HG03571 (cell line): ENCODE measurements at regions not wholly inside any gene's neighbourhood (a gene's known extent, or its start where the extent isn't known, plus 50 kb on each side); places are given as distances from the start of the nearest gene placed in this dataset.

Source experiments
- ATAC-seq: cut with Tn5 transposase; IDR thresholded peaks from one replicate; pipeline ENCODE4 v1.9.1; 2021; ENCODE audit not compliant: unreplicated experiment

DNA sequence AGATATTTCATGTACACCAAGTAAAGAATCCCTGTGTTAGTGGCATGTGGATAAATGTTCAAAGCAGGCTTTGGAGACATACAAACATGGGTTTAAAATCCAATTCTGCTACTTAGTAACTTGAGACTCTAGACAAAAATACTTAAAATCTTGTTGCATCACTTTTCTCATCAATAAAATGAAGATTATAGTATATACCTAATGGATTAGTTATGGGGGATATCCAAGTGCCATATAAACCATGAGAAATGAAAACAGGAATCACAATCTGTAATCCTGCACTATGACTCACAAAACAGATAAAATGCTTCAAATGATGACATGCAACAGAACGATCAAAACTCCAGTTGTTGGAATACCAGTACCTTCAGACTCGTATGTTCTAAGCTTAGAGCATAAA lies 496.0 kb upstream of the RGMA start:
- ATAC-seq, result no peak

DNA sequence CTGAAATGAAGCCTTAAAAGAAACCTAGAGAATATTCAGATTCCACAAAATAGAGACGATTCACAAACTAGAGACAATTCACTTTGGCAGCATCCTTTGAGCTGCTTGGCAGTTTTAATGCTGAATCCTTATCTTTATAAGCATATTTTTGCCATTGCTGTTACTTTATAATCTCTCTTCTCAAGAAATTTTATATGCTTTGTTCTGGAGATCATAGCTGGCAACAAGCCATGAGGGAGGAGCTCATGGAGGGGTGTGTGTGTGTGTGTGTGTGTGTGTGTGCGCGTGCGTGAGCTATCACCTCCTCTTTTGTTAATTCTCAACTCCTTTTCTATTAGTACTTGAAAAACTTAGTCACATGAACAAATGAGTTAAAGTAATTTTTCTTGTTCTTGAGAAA lies 495.0 kb upstream of the RGMA start:
- ATAC-seq, result no peak

DNA sequence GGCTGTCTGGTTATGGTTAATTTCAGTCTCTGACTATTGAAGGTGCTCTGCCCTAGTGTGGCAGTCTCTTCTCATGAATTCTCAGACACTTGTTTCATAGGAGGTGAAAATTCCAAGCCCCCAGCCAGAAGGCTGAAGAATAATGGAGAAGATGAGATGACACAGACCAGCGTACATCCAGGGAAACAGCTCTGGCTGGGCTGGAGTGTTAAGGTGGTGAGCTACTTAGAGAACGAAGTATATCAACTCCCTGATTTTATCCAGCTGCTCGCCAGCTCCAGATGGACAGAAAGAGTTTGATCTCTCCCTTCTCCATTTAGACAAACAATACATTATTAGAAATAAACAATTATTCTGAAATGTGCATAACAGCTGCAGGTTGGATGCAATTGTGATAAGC lies 494.5 kb upstream of the RGMA start:
- no peak for ATAC-seq

DNA sequence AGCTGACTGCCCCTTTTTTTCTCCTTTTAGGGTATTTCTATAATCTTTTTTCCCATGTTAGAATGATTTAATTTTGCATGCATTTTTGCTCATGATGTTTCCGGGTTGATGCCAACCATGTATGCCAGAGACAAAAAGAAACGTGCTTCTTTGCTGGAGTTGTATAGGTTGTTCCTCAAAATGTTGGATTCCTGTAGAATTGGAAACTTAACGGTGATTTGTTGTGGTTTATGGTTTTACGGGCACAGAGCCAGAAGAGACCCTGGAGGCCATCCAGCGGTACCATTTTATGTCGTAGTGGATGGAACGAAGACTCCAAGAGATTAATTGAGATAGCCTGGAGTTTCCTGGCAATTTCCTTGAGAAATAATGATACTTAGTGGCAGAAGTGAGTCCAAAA lies 481.5 kb upstream of the RGMA start:
- ATAC-seq, result no peak

DNA sequence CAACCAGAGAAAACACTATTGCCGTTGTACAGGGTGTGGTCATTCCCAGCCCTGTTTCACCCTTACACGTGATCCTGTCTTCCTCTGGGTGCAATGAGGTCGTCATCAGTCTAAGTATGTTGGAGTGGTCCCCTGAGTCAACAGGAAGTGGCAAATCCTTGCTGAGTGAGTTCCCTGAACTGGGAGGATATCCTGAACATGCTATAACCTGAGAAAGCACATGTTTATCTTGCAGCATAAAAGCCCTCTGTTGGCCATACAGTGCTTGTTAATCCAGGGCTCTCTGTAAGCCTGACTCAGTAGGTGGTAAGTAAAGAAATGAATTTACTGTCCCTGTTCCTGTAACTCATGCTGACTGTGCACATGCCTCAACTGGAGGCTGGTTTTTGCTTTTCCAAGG lies 477.8 kb upstream of the RGMA start:
- ATAC-seq, result no peak

DNA sequence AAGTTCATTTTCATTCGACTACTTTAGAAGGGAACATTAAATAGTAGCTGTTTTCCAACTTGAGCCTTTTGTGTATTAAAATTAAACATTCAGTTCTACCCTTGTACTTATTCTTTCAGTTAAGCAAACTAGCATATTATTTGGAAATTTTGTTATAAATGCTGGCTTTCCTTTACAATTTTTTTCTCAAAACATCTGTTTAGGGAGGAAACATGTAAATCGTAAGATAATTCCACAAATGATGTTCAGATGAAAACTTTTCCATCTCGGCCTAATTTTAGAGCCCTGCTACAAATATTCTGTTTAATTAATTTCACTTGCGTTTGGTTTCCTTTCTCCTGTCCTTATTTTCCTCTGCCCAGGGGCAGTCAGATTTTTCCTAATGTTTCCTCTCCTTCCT lies 476.2 kb upstream of the RGMA start:
- ATAC-seq, result no peak

DNA sequence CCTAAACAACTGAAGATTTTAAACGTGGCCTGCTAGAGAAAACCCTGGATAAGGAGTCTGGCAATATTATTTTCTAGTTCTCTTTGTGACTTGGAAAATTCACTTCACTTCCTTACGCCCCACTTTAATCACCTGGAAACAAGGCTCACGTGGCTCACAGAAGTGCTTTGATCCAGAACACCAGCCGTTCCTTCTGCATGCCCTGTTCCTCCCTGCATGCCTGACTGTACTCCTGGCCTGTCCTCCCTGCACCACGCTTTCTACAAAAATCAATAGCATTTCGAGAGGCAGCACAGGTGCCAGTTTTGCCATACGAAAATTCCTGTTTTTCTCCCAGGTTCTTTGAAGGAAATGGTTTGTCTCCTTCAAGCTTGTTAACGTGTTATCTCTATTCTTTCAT lies 474.2 kb upstream of the RGMA start:
- ATAC-seq, result no peak

DNA sequence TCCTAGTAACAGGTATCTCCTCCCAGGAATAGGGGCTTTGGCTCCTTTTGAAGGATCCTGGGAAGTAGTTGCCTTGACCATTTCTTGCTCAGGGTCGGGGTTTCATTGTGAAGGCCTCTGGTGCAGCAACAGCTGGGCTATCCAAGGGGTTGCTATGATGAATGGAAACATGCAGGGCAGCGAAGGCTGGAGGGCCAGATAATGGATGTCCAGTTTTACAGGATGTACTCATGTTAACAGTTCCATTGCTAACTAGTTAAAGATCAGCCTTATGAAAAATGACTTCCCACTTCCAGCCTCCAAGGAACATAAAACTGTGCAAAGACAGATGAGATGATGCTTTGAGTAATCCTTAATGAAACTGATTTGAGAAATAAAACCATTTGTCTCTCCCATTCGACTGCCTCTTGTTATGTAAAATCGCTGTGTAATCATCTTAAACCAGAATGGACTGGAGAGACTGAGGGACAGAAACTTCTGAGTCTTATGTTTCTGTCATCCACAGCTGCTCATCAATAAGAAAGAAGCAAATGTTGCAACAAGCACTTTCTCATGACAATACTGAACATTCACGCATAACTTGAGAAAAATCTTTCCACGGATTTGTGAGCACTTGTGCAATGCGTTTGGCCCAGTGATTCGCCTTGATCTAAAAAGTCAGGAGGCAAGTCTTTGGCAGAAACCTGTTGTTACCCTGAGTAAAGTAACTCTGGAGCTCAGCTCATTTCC lies 473.5 kb upstream of the RGMA start:
- ATAC-seq, result no peak

DNA sequence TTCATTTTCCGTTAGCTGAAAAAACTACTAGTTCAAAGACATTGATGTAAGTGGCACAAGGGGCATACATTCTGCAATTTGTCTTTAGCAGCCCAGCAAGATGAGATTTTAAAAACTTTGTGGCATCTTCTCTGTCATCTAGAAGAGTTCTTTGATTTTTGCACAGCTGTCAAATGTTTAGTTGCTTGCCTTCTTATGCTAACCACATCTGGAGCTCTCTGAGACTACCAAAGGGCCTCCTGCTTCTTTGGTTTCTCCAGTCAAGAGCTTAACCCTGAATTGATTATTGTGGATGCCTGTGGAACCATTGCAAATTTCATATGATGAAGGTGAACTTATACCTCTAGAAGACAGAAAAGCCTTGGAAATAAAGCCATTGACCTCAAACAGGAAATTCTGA lies 468.7 kb upstream of the RGMA start:
- ATAC-seq, result no peak

DNA sequence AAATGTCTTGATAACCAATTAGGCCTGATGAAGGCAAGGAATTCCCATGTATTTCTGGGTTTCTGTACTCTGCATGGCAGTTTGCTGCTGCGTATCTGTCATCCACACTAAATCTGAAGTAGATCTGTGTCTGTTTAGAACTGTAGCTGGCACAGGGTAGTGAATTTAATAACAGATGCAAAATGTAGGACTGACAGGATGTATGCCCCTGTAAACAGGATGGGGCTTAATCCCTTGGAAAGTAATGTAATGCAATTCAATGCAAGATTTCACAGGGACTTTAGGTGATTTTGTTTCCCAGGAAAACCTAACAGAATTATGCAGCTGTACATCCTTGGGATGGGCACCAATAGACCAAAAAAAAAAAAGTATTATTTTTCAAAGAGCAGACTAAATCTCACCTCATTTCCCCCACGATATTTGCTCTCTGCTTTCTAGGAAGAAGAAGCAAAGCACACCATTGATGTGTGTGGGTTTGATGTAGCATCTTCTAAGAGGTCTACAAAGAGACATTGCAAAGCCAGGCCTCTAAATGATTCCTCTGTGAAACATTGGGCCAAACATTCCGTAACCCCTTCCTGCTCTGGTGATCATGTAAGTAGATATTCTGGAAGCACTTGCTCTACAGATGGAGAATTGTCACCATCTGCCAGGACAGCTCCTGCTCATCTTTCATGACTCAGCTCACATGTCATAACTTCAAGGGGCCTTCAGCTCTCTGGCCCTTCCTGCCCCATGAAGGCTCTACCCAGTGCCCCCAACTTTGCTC lies 464.3 kb upstream of the RGMA start:
- ATAC-seq, result no peak

DNA sequence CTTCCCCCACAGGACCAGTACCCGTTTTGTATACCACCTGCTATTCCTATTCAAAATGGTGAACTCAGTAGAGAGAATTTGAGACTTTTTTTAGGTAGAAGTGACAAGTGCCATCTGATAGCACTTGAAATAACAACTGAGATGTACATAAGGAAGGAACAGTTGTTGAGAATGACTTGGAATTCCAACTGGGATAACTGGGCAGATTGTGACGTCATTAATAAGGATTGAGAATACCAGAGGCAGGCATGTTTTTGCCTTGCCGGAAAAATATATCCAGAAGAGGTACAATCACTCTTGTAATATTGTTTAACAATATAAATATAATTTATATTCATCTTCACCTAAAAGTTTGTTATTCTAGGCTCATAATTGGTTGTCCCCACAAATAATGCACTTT lies 454.1 kb upstream of the RGMA start:
- no peak for ATAC-seq

DNA sequence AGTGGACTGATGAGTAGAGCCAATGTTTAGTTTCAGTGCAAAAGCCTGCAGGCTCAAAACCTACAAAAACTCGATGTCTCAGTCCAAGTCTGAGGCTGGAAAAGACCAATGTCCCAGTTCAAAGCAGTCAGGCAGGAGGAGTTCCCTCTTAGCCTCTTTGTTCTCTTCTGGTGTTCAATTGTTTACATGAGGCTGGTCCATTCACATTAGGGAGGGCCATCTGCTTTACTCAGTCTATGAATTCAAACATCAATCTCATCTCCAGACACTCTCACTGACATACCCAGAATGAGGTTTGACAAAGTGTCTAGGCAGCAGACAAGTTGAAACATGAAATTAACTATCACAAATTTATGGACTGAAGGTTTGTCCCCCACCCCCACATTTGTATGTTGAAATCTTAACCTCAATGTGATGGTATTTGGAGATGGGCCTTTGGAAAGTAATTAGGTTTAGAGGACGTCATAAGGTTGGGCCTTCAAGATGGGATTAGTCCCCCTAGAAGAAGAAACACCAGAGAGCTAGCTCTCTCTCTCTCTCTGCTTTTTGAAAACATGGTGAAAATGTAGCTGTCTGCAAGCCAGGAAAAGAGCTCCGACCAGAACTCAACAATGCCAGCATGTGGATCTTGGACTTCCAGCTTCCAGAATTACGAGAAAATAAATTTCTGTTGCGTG lies 438.5 kb upstream of the RGMA start:
- no peak for ATAC-seq

DNA sequence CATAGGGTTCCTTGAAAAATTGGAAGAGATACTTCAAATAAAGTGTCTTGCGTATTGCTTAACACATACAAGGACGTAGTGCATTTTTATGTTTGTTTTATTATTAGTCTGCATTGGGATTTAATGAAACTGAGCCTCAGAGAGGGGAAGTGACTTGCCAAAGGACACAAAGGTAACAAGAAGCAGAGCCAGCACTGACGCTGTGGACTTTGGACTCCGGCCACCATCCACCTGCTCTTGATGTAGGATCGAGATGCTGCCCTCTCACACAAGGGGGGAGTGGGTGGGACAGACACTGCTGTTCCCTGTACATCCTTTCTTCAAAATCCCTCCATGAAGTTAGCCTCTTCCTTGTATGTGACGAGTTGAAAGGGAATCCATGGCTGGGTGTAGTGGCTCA lies 435.4 kb upstream of the RGMA start:
- no peak for ATAC-seq

DNA sequence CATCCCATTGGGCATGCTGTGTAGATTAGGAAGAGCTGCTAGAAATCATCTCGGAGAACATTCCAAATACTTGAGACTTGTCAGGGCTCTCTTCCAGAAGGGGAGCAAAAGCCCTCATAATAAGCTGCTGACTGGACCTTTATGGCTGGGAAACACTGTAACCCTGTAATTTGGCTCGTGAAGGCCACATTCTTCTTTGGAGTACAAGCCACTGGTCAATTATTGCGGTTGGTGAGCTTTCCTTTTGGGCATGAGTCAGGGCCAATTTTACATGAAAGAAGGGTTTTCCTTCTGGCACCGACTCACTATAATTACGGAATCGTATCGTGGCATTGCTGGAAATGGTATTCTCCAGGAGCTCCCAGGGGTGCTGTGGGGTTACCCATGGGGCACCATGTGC lies 434.5 kb upstream of the RGMA start:
- ATAC-seq, result no peak

DNA sequence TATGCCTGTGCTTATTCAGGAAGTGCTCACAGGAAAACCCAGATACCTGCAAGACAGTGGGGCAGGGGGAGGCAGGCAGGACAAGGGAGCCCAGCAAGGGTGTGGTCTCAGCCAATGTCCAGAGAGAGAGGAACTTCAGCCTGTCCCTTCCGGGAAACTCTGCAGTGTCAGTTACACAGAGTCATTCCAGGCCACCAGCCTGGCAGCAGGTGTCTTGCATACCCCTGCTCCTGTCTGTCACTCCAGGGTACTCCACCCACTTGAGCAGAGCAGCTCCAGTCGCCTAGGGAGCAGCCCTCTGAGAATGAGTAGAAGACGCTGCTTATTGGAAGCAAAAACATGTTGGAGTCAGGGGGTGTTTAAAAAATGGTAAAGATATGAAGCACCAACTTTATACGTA lies 431.2 kb upstream of the RGMA start:
- no peak for ATAC-seq

DNA sequence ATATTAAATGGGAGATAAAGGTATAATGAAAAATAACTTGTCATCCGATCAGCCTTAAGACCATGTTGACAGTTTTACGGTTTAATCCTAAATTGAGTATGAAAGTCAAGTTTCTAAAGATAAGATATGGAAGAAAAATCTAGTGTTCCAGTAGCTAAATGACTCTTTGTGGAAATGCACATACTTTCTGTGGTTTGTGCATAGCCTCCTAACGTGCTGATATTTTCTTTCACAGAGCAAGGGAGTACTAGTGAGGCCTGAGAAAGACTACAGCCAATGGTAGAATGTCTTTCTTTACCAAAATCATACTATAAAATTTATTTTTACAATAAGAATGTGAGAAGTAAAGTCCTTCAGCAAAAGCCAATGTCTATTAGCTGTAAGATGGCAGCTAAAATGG lies 430.6 kb upstream of the RGMA start:
- ATAC-seq, result no peak

DNA sequence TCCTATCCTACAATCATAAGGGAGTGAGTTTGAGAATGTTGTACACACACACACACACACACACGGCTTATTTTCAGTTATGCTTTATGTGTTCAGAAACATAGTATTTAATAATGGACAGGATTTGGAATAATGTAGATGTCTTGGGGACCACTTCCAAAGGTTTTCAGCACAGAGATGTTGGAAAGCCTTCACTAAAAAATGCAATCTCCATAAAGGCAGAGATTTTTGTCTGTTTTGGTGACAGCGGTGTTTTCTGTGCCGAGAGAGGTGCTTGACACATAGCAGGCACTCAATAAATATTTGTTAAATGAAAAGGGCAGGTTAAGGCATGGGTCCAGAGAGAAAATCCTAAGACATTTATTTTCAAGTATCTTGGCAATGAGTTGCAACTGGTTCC lies 428.2 kb upstream of the RGMA start:
- ATAC-seq, result no peak

DNA sequence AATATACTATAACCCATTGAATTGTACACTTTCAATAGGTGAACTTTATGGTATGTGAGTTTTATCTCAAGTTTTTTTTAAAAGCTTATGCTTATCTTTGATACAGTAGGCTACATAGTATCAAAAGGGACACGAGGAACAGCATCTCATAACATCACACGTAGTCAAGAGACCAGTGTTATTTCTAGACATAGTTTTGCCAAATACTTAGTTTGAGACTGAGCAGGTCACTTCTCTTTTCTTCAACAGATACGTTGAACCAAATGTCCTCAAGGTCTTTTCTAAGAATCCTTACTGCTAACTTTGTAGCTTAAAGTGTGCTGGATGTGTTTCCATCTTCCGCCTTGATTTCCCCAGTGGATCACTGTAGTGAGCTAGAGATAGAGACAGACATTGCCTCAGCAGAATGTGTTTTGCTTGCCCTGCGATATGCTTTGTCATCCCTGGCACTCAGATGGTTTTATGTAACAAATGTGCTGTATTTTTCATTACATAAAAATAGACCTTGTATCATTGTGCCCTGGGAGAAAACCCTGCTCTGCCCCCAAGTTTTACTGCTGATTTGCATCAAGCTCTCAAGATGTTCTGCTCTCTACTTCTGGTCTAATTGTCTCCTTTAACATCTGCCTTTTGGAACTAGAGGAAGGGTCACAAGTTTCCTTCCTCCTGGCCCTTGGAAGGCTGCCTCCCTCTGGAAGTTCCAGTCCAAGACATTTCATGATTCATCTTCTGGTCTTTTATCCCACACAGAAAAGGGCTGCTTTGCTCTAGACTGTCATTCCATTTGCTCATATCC lies 426.4 kb upstream of the RGMA start:
- ATAC-seq, result no peak

DNA sequence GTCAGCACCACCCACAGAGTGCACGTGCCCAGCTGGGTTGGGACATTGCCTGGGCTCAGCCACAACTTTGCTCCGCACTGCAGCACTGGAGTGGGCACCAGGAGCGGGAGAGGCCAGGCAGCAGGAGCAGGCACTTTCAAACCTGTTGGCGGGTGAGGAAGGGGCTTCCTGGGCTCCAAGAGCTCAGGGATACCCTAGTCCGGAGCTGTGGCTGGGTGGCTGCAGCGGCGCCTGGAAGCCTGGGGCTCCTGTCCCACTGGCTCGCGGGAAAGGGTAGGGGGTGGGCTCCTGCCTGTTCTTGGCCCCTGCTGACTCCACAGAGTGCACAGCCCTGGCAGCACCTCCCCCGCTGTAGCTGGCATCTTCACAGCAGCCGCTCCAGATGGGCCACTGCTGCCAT lies 417.6 kb upstream of the RGMA start:
- ATAC-seq, result no peak

DNA sequence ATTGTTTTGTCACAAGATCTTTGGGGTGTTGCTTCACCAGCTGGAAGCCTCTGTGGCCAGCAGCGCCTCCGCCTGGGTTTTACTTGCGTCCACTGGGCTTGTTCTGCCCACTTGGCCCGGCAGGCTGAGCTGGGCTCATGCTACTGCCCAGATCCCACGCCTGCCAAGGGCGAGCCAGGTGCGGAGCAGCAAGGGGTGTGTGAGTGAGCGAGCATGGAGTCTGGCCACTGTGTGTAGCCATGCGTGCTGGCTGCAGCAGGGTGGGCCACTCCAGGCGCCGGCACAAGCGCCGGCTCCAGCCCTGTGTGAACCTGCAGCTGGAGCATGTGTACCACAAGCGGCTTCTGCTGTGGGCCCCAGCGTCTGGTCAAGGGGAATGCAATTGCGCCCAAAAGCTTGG lies 416.5 kb upstream of the RGMA start:
- ATAC-seq, result no peak

DNA sequence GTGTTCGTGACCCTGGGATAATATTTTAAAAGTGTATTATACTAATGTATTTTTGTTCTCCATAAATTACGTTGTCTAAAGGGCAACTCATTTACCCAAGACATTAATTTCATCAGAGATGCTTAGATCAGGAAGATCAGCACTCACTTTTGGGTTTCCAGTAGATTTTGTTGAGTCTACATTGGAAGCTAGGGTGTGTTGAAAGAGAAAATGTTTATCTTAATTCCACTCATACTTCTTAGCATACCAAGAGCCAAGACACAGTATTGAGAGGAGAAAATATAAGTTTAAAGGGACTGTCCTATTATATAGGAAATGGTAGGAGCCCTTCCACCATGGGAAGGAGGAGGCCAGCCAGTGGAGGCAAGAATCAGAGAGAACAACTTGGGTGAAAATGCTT lies 412.9 kb upstream of the RGMA start:
- no peak for ATAC-seq

DNA sequence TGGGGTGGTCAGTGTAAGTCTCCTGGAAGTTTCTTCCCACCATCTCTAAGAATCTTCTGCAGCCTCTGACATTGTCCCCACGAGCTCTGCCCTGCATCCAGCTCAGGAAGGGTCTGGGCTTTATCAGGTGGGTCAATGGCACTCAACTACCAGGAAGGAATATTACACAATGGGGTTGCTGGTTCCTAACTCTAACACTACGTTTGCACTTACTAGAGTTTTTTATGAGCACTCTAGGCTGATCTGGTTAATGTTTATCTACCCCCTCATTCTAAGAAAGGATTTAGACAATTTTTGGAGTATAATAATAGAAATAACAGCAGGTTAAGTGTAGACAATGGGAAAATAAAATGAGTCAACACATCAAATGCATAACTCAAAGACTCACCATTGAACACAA lies 411.1 kb upstream of the RGMA start:
- ATAC-seq, result no peak
